Peyer's patch (tissue), 4 donors: ENCODE measurements at regions not wholly inside any gene's neighbourhood (a gene's known extent, or its start where the extent isn't known, plus 50 kb on each side); places are given as distances from the start of the nearest gene placed in this dataset.

Experiments used
- DNase-seq, 3 donors: peaks; one replicate each; pipeline ENCODE4 v3.0.0-alpha.2; 2017 to 2019
- H3K27ac ChIP-seq, 4 donors: fragments of 200-600 bp; sonication (generic); one replicate each; pipeline ENCODE4 v1.5.1; 2016 to 2019
- H3K27me3 ChIP-seq, 2 donors: fragments of 200-600 bp; sonication (generic); one replicate each; pipeline ENCODE4 v1.5.1; 2019
- H3K36me3 ChIP-seq, 3 donors: fragments of 200-600 bp; sonication (generic); one replicate each; pipeline ENCODE4 v1.5.1; 2016 to 2019
- H3K4me1 ChIP-seq, 4 donors: fragments of 200-600 bp; sonication (generic); one replicate each; pipeline ENCODE4 v1.5.1; 2016 to 2019
- H3K4me3 ChIP-seq, 4 donors: fragments of 200-600 bp; sonication (generic); 1 replicate in 3 of 4; 2 replicates in 1 of 4; pipeline ENCODE4 v1.5.1; 2016 to 2019; ENCODE audit warnings: mild to moderate bottlenecking in 1 of 4
- H3K9me3 ChIP-seq, 4 donors: fragments of 200-600 bp; sonication (generic); one replicate each; pipeline ENCODE4 v1.5.1; 2016 to 2019; ENCODE audit warnings: mild to moderate bottlenecking in 1 of 4
- CTCF ChIP-seq, 6 experiments: fragments of 450-650 bp in 4 of 6; fragments of 200-600 bp in 2 of 6; sonication (generic) in 1 of 6; IDR thresholded peaks; one replicate each; pipeline ENCODE4 v1.5.1; 2017 to 2019; ENCODE audit warnings: antibody characterized with exemption in 6 of 6, mild to moderate bottlenecking in 3 of 6, moderate library complexity in 1 of 6
- POLR2A ChIP-seq, 2 donors: fragments of 450-650 bp; IDR thresholded peaks; one replicate each; pipeline ENCODE4 v1.5.1; 2017; ENCODE audit warnings: antibody characterized with exemption in 2 of 2, mild to moderate bottlenecking in 2 of 2, moderate library complexity in 2 of 2

- Histone ChIP-seq H3K4me3 (no peak overlapping the region), H3K36me3 (no peaks in the 10 kb centered on the region), H3K4me1 (no peaks in the 10 kb centered on the region), H3K27ac (no peak overlapping the region), H3K9me3 (no peaks in the 10 kb centered on the region), H3K27me3 (no peaks in the 10 kb centered on the region)
- no peak for DNase-seq
- TF ChIP-seq CTCF (IDR thresholded peaks at IDR 0.05) (no peak), POLR2A (IDR thresholded peaks at IDR 0.05) (no peak)
Observed at GRCh38 chr18:2197946-2198345, 373.4 kb downstream of the METTL4 start.

- TF ChIP-seq POLR2A (IDR thresholded peaks at IDR 0.05), result no peak
- no peak for TF ChIP-seq CTCF (IDR thresholded peaks at IDR 0.05)
Observed at GRCh38 chr18:2199060-2199459, 372.2 kb downstream of the METTL4 start.

GRCh38 chr18:2201036-2201600, 370.2 kb downstream of the METTL4 start:
- no peak for DNase-seq
- Histone ChIP-seq H3K4me1 (no peaks in the 10 kb centered on the region), H3K27me3 (no peaks in the 10 kb centered on the region), H3K4me3 (no peak overlapping the region), H3K36me3 (no peaks in the 10 kb centered on the region), H3K27ac (no peak overlapping the region), H3K9me3 (no peaks in the 10 kb centered on the region)
- TF ChIP-seq POLR2A (IDR thresholded peaks at IDR 0.05), result no peak
- TF ChIP-seq CTCF (IDR thresholded peaks at IDR 0.05), result no peak

More at GRCh38 chr18:2199060-2199459, 372.2 kb downstream of the METTL4 start:
- no peaks in the 10 kb centered on the region for H3K36me3 ChIP-seq
- H3K4me3 ChIP-seq, result no peak overlapping the region
- no peaks in the 10 kb centered on the region for H3K27me3 ChIP-seq
- no peaks in the 10 kb centered on the region for H3K4me1 ChIP-seq
- no peak overlapping the region for H3K27ac ChIP-seq
- H3K9me3 ChIP-seq, result no peaks in the 10 kb centered on the region
- no peak for DNase-seq

GRCh38 chr18:2204736-2205135, 366.6 kb downstream of the METTL4 start:
- no peaks in the 10 kb centered on the region for H3K36me3 ChIP-seq
- no peak overlapping the region for H3K27ac ChIP-seq
- H3K4me3 ChIP-seq, result no peak overlapping the region
- TF ChIP-seq POLR2A (IDR thresholded peaks at IDR 0.05), result no peak
- DNase-seq, result no peak
- no peaks in the 10 kb centered on the region for H3K9me3 ChIP-seq
- no peaks in the 10 kb centered on the region for H3K27me3 ChIP-seq
- no peaks in the 10 kb centered on the region for H3K4me1 ChIP-seq

- Histone ChIP-seq H3K27me3 (no peaks in the 10 kb centered on the region), H3K4me3 (no peak overlapping the region), H3K9me3 (no peaks in the 10 kb centered on the region), H3K36me3 (no peaks in the 10 kb centered on the region), H3K4me1 (no peaks in the 10 kb centered on the region), H3K27ac (no peak overlapping the region)
- TF ChIP-seq CTCF (IDR thresholded peaks at IDR 0.05) (no peak), POLR2A (IDR thresholded peaks at IDR 0.05) (no peak)
- no peak for DNase-seq
Observed at GRCh38 chr18:2207294-2207693, 364.0 kb downstream of the METTL4 start.

GRCh38 chr18:2212598-2213205, 358.6 kb downstream of the METTL4 start:
- H3K4me3 ChIP-seq, result no peak overlapping the region
- no peak for DNase-seq
- H3K4me1 ChIP-seq, result no peaks in the 10 kb centered on the region
- H3K27ac ChIP-seq, result no peak overlapping the region
- H3K27me3 ChIP-seq, result no peaks in the 10 kb centered on the region
- no peaks in the 10 kb centered on the region for H3K9me3 ChIP-seq
- TF ChIP-seq CTCF (IDR thresholded peaks at IDR 0.05), result no peak
- no peak for TF ChIP-seq POLR2A (IDR thresholded peaks at IDR 0.05)
- H3K36me3 ChIP-seq, result no peaks in the 10 kb centered on the region
